Fibroblast of lung (primary cell): ENCODE measurements at regions not wholly inside any gene's neighbourhood (a gene's known extent, or its start where the extent isn't known, plus 50 kb on each side); places are given as distances from the start of the nearest gene placed in this dataset.

Experiments
- CTCF ChIP-seq, 2 donors: IDR thresholded peaks in 1 of 2; conservative IDR thresholded peaks in 1 of 2; 1 replicate in 1 of 2; 2 replicates in 1 of 2; pipeline ENCODE4 v1.5.1; 2011 to 2012; ENCODE audit warnings: low read length in 2 of 2, control low read depth in 1 of 2, inconsistent platforms in 1 of 2, low read depth in 1 of 2, mild to moderate bottlenecking in 1 of 2
- EZH2 ChIP-seq: IDR thresholded peaks from 2 replicates; pipeline ENCODE4 v1.5.1; 2012; ENCODE audit warnings: low read length, control low read depth, mild to moderate bottlenecking; ENCODE audit errors: missing control alignments

GRCh38 chr1:79950511-79950910, 944.0 kb upstream of the ADGRL4 start:
- TF ChIP-seq CTCF (conservative IDR thresholded peaks at IDR 0.05 in 1 of 2, IDR thresholded peaks at IDR 0.05 in 1 of 2; ENCODE audit: low read depth in 1 of 2, low read length in 2 of 2) (no peak), EZH2 (no peak)
